SK-N-SH (cell line): ENCODE measurements at regions not wholly inside any gene's neighbourhood (a gene's known extent, or its start where the extent isn't known, plus 50 kb on each side); places are given as distances from the start of the nearest gene placed in this dataset.

Experiments used
- CTCF ChIA-PET: fragments of 300-600, 350-600 bp; formaldehyde crosslinking; extraction: SDS; loops from one replicate; lab custom pipeline; 2021; lab: Yijun Ruan, JAX
- POLR2A ChIA-PET: fragments of 350-600 bp; sonication (Branson Sonifier 250); formaldehyde crosslinking; extraction: SDS; loops from one replicate; lab custom pipeline; 2020; ENCODE audit warnings: antibody characterized with exemption, inconsistent platforms; lab: Yijun Ruan, JAX
- DNase-seq: peaks from one replicate; pipeline ENCODE4 v3.0.0; 2012
- H2AFZ ChIP-seq: fragments of 200-600 bp; sonication (generic); 2 replicates; pipeline ENCODE4 v1.8.1; 2016; ENCODE audit warnings: antibody characterized with exemption, mild to moderate bottlenecking, low read depth
- H3F3A ChIP-seq: fragments of 200-600 bp; sonication (generic); replicated peaks from 2 replicates; pipeline ENCODE3; 2016; ENCODE audit warnings: antibody characterized with exemption, mild to moderate bottlenecking; ENCODE audit not compliant: insufficient read depth
- H3K27ac ChIP-seq, 2 experiments: fragments of 200-500 bp in 1 of 2; fragments of 200-600 bp in 1 of 2; sonication (Bioruptor generic) in 1 of 2; sonication (generic), shearing (Covaris generic) in 1 of 2; 2 replicates each; pipeline versions ENCODE4 v1.5.1 to v1.6.1; 2014 to 2016; ENCODE audit warnings: low read depth in 2 of 2, inconsistent platforms in 1 of 2, low read length in 1 of 2, mild to moderate bottlenecking in 1 of 2, mixed read lengths in 1 of 2
- H3K27me3 ChIP-seq: fragments of 200-600 bp; sonication (generic), shearing (Covaris generic); 2 replicates; pipeline ENCODE4 v1.6.1; 2016; ENCODE audit warnings: mixed run types; ENCODE audit not compliant: insufficient read depth
- H3K36me3 ChIP-seq, 2 experiments: fragments of 200-500 bp in 1 of 2; fragments of 200-600 bp in 1 of 2; sonication (Bioruptor generic) in 1 of 2; sonication (generic) in 1 of 2; replicated peaks in 1 of 2; 2 replicates each; pipeline versions ENCODE3 to v1.5.1; 2014 to 2016; ENCODE audit warnings: low read length in 1 of 2, mild to moderate bottlenecking in 1 of 2; ENCODE audit not compliant: insufficient read depth in 2 of 2, control insufficient read depth in 1 of 2
- H3K4me1 ChIP-seq, 2 experiments: fragments of 200-500 bp in 1 of 2; fragments of 200-600 bp in 1 of 2; sonication (Bioruptor generic) in 1 of 2; sonication (generic), shearing (Covaris generic) in 1 of 2; 2 replicates each; pipeline versions ENCODE4 v1.5.1 to v1.6.1; 2014 to 2016; ENCODE audit warnings: low read depth in 1 of 2, low read length in 1 of 2, mixed run types in 1 of 2; ENCODE audit not compliant: insufficient read depth in 2 of 2, control insufficient read depth in 1 of 2
- H3K4me2 ChIP-seq: fragments of 200-600 bp; sonication (generic), shearing (Covaris generic); 2 replicates; pipeline ENCODE4 v1.6.1; 2017; ENCODE audit warnings: mixed run types
- H3K4me3 ChIP-seq, 2 experiments: fragments of 200-500 bp in 1 of 2; fragments of 200-600 bp in 1 of 2; sonication (Bioruptor generic) in 1 of 2; sonication (generic), shearing (Covaris generic) in 1 of 2; 2 replicates each; pipeline versions ENCODE4 v1.5.1 to v1.8.1; 2014 to 2016; ENCODE audit warnings: low read depth in 2 of 2, inconsistent platforms in 1 of 2, low read length in 1 of 2, mild to moderate bottlenecking in 1 of 2, mixed read lengths in 1 of 2, moderate library complexity in 1 of 2
- H3K79me2 ChIP-seq: fragments of 200-600 bp; sonication (generic); 2 replicates; pipeline ENCODE4 v1.8.1; 2017; ENCODE audit warnings: mild to moderate bottlenecking; ENCODE audit not compliant: insufficient read depth
- H3K9ac ChIP-seq: fragments of 200-600 bp; sonication (generic); 2 replicates; pipeline ENCODE4 v1.6.1; 2017; ENCODE audit warnings: mixed run types
- H3K9me2 ChIP-seq: fragments of 200-600 bp; sonication (generic); 2 replicates; pipeline ENCODE4 v1.6.1; 2017; ENCODE audit warnings: mixed run types
- H3K9me3 ChIP-seq: fragments of 200-600 bp; sonication (generic); 2 replicates; pipeline ENCODE4 v1.6.1; 2017; ENCODE audit warnings: mixed run types, mild to moderate bottlenecking, moderate library complexity
- H4K20me1 ChIP-seq: fragments of 200-600 bp; sonication (generic); 2 replicates; pipeline ENCODE4 v1.6.1; 2017; ENCODE audit warnings: mild to moderate bottlenecking, mixed run types; ENCODE audit not compliant: insufficient read depth
- ELF1 ChIP-seq: IDR thresholded peaks from 2 replicates; pipeline ENCODE4 v1.4.0; 2012
- EZH2phosphoT487 ChIP-seq: fragments of 200-600 bp; sonication (generic); IDR thresholded peaks from 2 replicates; pipeline ENCODE4 v1.6.1; 2017; ENCODE audit warnings: low read depth, mixed run types, mild to moderate bottlenecking, antibody characterized with exemption, moderate library complexity, borderline replicate concordance
- FOXJ3 ChIP-seq: sonication (generic); formaldehyde crosslinking; IDR thresholded peaks from 2 replicates; pipeline ENCODE4 v1.5.1; 2020; ENCODE audit warnings: mild to moderate bottlenecking, missing genetic modification reagents
- GABPA ChIP-seq: IDR thresholded peaks from 2 replicates; pipeline ENCODE4 v1.4.0; 2012; ENCODE audit warnings: low read depth, mild to moderate bottlenecking
- GATA2 ChIP-seq: sonication (generic); formaldehyde crosslinking; IDR thresholded peaks from 2 replicates; pipeline ENCODE4 v1.5.0; 2020; ENCODE audit warnings: mild to moderate bottlenecking, missing genetic modification reagents
- JUND ChIP-seq: IDR thresholded peaks from 2 replicates; pipeline ENCODE4 v1.4.0; 2012
- MEF2A ChIP-seq: IDR thresholded peaks from 2 replicates; pipeline ENCODE4 v1.4.0; 2012; ENCODE audit warnings: low read depth, borderline replicate concordance
- MXI1 ChIP-seq: IDR thresholded peaks from 2 replicates; pipeline ENCODE4 v1.6.1; 2012; ENCODE audit warnings: mild to moderate bottlenecking, low read depth, low read length, improper control_type of control experiment
- RAD21 ChIP-seq: IDR thresholded peaks from 2 replicates; pipeline ENCODE4 v1.6.1; 2012; ENCODE audit warnings: mild to moderate bottlenecking, low read length
- SMC3 ChIP-seq: IDR thresholded peaks from 2 replicates; pipeline ENCODE4 v1.6.1; 2012; ENCODE audit warnings: low read depth, low read length, improper control_type of control experiment
- TAF1 ChIP-seq: IDR thresholded peaks from 2 replicates; pipeline ENCODE4 v1.6.1; 2012; ENCODE audit warnings: low read depth, mild to moderate bottlenecking, low read length, moderate library complexity, borderline replicate concordance
- TEAD4 ChIP-seq: IDR thresholded peaks from 2 replicates; pipeline ENCODE4 v1.4.0; 2012; ENCODE audit warnings: mild to moderate bottlenecking, borderline replicate concordance; ENCODE audit not compliant: insufficient read depth
- WGBS: methylation state at CpG from one replicate; pipeline ENCODE4 v1.1.6; 2017; ENCODE audit warnings: low lambda C conversion rate; 5-methylcytosine and 5-hydroxymethylcytosine counted together
- TF ChIP-seq, protein P1 (sequence below): fragments of 150-350 bp; IDR thresholded peaks from 2 replicates; pipeline ENCODE4 v1.6.1; 2016; ENCODE audit warnings: mild to moderate bottlenecking, low read depth, low read length
- TF ChIP-seq, protein P2 (sequence below): IDR thresholded peaks from 2 replicates; pipeline ENCODE4 v1.4.0; 2012; ENCODE audit warnings: low read depth, borderline replicate concordance
- TF ChIP-seq, protein P3 (sequence below): fragments of 150-350 bp; IDR thresholded peaks from 2 replicates; pipeline ENCODE4 v1.6.1; 2017; ENCODE audit warnings: antibody characterized with exemption, low read length, low read depth, borderline replicate concordance
- TF ChIP-seq, protein P4 (sequence below): IDR thresholded peaks from 2 replicates; pipeline ENCODE4 v1.4.0; 2012; ENCODE audit warnings: low read depth, borderline replicate concordance
- TF ChIP-seq, protein P5 (sequence below): fragments of 200-600 bp; sonication (generic); IDR thresholded peaks from 2 replicates; pipeline ENCODE4 v1.6.1; 2017; ENCODE audit warnings: antibody characterized with exemption, mild to moderate bottlenecking, moderate library complexity
- TF ChIP-seq, protein P6 (sequence below): IDR thresholded peaks from 2 replicates; pipeline ENCODE4 v1.6.1; 2012; ENCODE audit warnings: mild to moderate bottlenecking, low read depth, low read length, moderate library complexity

DNA sequence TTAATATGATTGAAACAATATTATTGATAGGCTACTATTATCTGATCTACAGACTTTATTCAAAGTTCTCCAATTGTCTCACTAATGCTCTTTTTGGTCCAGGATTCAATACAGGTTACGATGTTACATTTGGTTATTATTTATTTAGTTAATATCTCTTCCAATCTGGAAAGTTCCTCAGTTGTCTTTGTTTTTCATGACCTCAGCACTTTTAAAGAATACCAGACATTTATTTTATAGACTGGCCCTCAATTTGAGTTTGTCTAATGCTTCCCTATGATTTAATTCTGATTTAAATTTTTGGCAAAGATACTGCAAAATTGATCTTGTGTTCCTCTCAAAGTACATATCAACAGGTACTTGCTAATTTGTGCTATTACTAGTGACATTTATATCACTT is 937.4 kb downstream of the KCNMA1 start:
- CTCF ChIA-PET: no interaction called here
- Histone ChIP-seq H3K9ac (no peak overlapping the region), H3K36me3 (no peaks in the 10 kb centered on the region), H3K79me2 (no peaks in the 10 kb centered on the region), H2AFZ (no peak overlapping the region), H3K27me3 (no peaks in the 10 kb centered on the region), H3K9me2 (no peaks in the 10 kb centered on the region), H3K9me3 (no peaks in the 10 kb centered on the region), H3K4me3 (no peak overlapping the region), H3K4me1 (no peaks in the 10 kb centered on the region), H3K27ac (no peak overlapping the region), H3F3A (no peaks in the 10 kb centered on the region), H3K4me2 (no peak overlapping the region), H4K20me1 (no peaks in the 10 kb centered on the region)
- no peak for DNase-seq
- POLR2A ChIA-PET: no interaction called here
- WGBS: 67% methylated on average over 1 of the region's 1 CpG
- TF ChIP-seq, protein P1, sequence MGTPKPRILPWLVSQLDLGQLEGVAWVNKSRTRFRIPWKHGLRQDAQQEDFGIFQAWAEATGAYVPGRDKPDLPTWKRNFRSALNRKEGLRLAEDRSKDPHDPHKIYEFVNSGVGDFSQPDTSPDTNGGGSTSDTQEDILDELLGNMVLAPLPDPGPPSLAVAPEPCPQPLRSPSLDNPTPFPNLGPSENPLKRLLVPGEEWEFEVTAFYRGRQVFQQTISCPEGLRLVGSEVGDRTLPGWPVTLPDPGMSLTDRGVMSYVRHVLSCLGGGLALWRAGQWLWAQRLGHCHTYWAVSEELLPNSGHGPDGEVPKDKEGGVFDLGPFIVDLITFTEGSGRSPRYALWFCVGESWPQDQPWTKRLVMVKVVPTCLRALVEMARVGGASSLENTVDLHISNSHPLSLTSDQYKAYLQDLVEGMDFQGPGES: no peak
- TF ChIP-seq, protein P2, sequence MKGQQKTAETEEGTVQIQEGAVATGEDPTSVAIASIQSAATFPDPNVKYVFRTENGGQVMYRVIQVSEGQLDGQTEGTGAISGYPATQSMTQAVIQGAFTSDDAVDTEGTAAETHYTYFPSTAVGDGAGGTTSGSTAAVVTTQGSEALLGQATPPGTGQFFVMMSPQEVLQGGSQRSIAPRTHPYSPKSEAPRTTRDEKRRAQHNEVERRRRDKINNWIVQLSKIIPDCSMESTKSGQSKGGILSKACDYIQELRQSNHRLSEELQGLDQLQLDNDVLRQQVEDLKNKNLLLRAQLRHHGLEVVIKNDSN: no peak
- TF ChIP-seq TEAD4 (no peak), EZH2phosphoT487 (no peak), JUND (no peak), SMC3 (no peak), MXI1 (no peak), GATA2 (CRISPR knock-in tag) (no peak), RAD21 (no peak), FOXJ3 (no peak), GABPA (no peak), ELF1 (no peak), MEF2A (no peak), TAF1 (no peak)
- TF ChIP-seq, protein P3, sequence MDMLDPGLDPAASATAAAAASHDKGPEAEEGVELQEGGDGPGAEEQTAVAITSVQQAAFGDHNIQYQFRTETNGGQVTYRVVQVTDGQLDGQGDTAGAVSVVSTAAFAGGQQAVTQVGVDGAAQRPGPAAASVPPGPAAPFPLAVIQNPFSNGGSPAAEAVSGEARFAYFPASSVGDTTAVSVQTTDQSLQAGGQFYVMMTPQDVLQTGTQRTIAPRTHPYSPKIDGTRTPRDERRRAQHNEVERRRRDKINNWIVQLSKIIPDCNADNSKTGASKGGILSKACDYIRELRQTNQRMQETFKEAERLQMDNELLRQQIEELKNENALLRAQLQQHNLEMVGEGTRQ: no peak
- TF ChIP-seq, protein P4, sequence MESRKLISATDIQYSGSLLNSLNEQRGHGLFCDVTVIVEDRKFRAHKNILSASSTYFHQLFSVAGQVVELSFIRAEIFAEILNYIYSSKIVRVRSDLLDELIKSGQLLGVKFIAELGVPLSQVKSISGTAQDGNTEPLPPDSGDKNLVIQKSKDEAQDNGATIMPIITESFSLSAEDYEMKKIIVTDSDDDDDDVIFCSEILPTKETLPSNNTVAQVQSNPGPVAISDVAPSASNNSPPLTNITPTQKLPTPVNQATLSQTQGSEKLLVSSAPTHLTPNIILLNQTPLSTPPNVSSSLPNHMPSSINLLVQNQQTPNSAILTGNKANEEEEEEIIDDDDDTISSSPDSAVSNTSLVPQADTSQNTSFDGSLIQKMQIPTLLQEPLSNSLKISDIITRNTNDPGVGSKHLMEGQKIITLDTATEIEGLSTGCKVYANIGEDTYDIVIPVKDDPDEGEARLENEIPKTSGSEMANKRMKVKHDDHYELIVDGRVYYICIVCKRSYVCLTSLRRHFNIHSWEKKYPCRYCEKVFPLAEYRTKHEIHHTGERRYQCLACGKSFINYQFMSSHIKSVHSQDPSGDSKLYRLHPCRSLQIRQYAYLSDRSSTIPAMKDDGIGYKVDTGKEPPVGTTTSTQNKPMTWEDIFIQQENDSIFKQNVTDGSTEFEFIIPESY: no peak
- TF ChIP-seq, protein P5, sequence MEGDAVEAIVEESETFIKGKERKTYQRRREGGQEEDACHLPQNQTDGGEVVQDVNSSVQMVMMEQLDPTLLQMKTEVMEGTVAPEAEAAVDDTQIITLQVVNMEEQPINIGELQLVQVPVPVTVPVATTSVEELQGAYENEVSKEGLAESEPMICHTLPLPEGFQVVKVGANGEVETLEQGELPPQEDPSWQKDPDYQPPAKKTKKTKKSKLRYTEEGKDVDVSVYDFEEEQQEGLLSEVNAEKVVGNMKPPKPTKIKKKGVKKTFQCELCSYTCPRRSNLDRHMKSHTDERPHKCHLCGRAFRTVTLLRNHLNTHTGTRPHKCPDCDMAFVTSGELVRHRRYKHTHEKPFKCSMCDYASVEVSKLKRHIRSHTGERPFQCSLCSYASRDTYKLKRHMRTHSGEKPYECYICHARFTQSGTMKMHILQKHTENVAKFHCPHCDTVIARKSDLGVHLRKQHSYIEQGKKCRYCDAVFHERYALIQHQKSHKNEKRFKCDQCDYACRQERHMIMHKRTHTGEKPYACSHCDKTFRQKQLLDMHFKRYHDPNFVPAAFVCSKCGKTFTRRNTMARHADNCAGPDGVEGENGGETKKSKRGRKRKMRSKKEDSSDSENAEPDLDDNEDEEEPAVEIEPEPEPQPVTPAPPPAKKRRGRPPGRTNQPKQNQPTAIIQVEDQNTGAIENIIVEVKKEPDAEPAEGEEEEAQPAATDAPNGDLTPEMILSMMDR: no peak
- TF ChIP-seq, protein P6, sequence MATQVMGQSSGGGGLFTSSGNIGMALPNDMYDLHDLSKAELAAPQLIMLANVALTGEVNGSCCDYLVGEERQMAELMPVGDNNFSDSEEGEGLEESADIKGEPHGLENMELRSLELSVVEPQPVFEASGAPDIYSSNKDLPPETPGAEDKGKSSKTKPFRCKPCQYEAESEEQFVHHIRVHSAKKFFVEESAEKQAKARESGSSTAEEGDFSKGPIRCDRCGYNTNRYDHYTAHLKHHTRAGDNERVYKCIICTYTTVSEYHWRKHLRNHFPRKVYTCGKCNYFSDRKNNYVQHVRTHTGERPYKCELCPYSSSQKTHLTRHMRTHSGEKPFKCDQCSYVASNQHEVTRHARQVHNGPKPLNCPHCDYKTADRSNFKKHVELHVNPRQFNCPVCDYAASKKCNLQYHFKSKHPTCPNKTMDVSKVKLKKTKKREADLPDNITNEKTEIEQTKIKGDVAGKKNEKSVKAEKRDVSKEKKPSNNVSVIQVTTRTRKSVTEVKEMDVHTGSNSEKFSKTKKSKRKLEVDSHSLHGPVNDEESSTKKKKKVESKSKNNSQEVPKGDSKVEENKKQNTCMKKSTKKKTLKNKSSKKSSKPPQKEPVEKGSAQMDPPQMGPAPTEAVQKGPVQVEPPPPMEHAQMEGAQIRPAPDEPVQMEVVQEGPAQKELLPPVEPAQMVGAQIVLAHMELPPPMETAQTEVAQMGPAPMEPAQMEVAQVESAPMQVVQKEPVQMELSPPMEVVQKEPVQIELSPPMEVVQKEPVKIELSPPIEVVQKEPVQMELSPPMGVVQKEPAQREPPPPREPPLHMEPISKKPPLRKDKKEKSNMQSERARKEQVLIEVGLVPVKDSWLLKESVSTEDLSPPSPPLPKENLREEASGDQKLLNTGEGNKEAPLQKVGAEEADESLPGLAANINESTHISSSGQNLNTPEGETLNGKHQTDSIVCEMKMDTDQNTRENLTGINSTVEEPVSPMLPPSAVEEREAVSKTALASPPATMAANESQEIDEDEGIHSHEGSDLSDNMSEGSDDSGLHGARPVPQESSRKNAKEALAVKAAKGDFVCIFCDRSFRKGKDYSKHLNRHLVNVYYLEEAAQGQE: no peak
